Stomach (tissue), 8 donors: ENCODE measurements at regions not wholly inside any gene's neighbourhood (a gene's known extent, or its start where the extent isn't known, plus 50 kb on each side); places are given as distances from the start of the nearest gene placed in this dataset.
A peak's percentile ranks its signal among the peaks of the same experiment; 100 is the strongest.

Source experiments
- DNase-seq, 2 donors: peaks; one replicate each; pipeline versions ENCODE4 v3.0.0 to v3.0.0-alpha.2; 2013 to 2019
- H3K27ac ChIP-seq, 5 donors: fragments of 200-600 bp in 4 of 5; sonication (generic) in 4 of 5; one replicate each; pipeline ENCODE4 v1.5.1; 2013 to 2019; ENCODE audit warnings: mild to moderate bottlenecking in 1 of 5, moderate library complexity in 1 of 5
- H3K27me3 ChIP-seq, 3 donors: fragments of 200-600 bp; sonication (generic); one replicate each; pipeline ENCODE4 v1.5.1; 2017 to 2019; ENCODE audit warnings: mixed run types in 1 of 3
- H3K36me3 ChIP-seq, 4 donors: fragments of 200-600 bp; sonication (generic); 1 replicate in 3 of 4; 2 replicates in 1 of 4; pipeline ENCODE4 v1.5.1; 2016 to 2019
- H3K4me1 ChIP-seq, 4 donors: fragments of 200-600 bp; sonication (generic); one replicate each; pipeline ENCODE4 v1.5.1; 2016 to 2019
- H3K4me3 ChIP-seq, 4 donors: fragments of 200-600 bp; sonication (generic) in 3 of 4; one replicate each; pipeline ENCODE4 v1.5.1; 2016 to 2019; ENCODE audit warnings: mild to moderate bottlenecking in 1 of 4
- H3K9me3 ChIP-seq, 4 donors: fragments of 200-600 bp; sonication (generic); one replicate each; pipeline ENCODE4 v1.5.1; 2016 to 2019
- EP300 ChIP-seq: sonication (generic); formaldehyde crosslinking; IDR thresholded peaks from one replicate; pipeline ENCODE4 v1.6.1; 2017; ENCODE audit warnings: antibody characterized with exemption
- POLR2A ChIP-seq, 4 donors: fragments of 450-650 bp; IDR thresholded peaks; one replicate each; pipeline ENCODE4 v1.6.1; 2016; ENCODE audit warnings: antibody characterized with exemption in 4 of 4, control low read depth in 2 of 4, mild to moderate bottlenecking in 1 of 4, moderate library complexity in 1 of 4
- POLR2AphosphoS5 ChIP-seq, 3 donors: sonication (generic); formaldehyde crosslinking; IDR thresholded peaks; one replicate each; pipeline ENCODE4 v1.6.1; 2016; ENCODE audit warnings: antibody characterized with exemption in 3 of 3
- WGBS, 5 donors: extraction: QIAGEN DNeasy Blood & Tissue Kit in 3 of 5; methylation state at CpG; one replicate each; pipeline versions ENCODE4 v1.1.5 to v1.1.7; 2013 to 2018; 5-methylcytosine and 5-hydroxymethylcytosine counted together
- intact Hi-C: fragments of 100-400 bp; cut with DNase I; formaldehyde crosslinking; loops from one replicate; pipeline ENCODE4 v1.15.1; 2023; ENCODE audit warnings: low total_unique reads
- TF ChIP-seq, protein P1 (sequence below), 7 experiments: fragments of 450-650 bp in 4 of 7; fragments of 200-600 bp in 3 of 7; sonication (generic) in 3 of 7; IDR thresholded peaks; one replicate each; pipeline ENCODE4 v1.5.1; 2016 to 2019; ENCODE audit warnings: antibody characterized with exemption in 7 of 7, control low read depth in 2 of 7, mild to moderate bottlenecking in 1 of 7
- donor health status: healthy with polysubstance abuse.
- donor health status: Bipolar disorder and iron deficiency.
- donor health status: healthy.

DNA sequence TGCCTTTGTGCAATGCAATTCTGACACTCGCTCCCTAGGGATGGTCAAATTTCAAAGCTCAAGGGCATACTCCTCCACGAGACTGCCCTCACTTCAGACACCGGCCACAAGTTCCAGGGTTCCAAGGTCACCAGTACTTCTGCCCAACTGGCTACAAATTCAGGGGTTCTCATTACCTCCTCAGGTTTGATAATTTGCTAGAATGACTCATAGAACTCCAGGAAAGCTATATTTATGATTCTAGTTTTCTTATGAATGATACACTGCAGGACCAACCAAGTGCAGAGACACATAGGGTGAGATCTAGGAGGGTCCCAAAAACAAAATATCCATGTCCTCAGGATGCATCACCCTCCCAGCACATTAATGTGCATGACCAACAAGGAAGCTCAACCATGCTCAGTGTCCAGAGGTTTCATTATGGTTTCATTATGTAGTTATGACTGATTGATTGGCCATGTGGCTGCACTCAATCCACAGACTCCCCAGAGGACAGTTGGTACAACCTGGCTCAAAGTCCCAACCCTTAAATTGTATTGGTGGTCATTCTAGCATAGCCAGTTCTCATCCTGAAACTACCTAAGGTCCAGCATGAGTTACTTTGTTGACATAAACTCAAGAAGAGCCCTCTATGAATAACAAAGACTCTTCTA lies 170.4 kb upstream of the LRRN1 start:
- Histone ChIP-seq H3K27ac (no peak overlapping the region), H3K27me3 (no peaks in the 10 kb centered on the region), H3K4me3 (no peak overlapping the region), H3K36me3 (no peaks in the 10 kb centered on the region), H3K4me1 (no peaks in the 10 kb centered on the region), H3K9me3 (no peaks in the 10 kb centered on the region)
- DNase-seq: no peak
- WGBS, 5 donors: 80 to 92% (median 85%) methylated on average over 3 of the region's 3 CpGs
- intact Hi-C loops: no loop called here
- TF ChIP-seq POLR2A (IDR thresholded peaks at IDR 0.05) (no peak), POLR2AphosphoS5 (IDR thresholded peaks at IDR 0.05) (no peak), EP300 (no peak)
- TF ChIP-seq, protein P1, sequence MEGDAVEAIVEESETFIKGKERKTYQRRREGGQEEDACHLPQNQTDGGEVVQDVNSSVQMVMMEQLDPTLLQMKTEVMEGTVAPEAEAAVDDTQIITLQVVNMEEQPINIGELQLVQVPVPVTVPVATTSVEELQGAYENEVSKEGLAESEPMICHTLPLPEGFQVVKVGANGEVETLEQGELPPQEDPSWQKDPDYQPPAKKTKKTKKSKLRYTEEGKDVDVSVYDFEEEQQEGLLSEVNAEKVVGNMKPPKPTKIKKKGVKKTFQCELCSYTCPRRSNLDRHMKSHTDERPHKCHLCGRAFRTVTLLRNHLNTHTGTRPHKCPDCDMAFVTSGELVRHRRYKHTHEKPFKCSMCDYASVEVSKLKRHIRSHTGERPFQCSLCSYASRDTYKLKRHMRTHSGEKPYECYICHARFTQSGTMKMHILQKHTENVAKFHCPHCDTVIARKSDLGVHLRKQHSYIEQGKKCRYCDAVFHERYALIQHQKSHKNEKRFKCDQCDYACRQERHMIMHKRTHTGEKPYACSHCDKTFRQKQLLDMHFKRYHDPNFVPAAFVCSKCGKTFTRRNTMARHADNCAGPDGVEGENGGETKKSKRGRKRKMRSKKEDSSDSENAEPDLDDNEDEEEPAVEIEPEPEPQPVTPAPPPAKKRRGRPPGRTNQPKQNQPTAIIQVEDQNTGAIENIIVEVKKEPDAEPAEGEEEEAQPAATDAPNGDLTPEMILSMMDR (IDR thresholded peaks at IDR 0.05): no peak

DNA sequence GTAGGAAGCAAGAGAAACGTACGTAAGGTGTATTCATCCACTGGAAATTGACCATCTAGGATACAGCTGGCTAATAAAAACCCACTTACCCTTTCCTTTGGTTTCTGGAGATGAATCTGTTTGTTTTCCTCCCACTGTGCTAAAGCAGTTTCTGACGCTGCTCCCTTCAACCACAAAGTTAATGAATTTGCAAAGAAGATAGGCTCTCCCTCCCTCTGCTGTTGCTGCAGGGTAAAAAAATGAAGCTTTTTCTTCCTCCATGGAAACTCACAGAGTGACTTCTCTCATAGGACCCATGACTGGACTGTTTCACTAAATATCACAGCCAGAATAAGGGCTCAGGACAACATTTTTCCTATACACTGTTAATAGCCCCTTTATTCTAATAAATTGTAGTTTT lies 172.1 kb upstream of the LRRN1 start:
- intact Hi-C loops: no loop called here
- H3K4me1 ChIP-seq: no peaks in the 10 kb centered on the region
- peak in 1 of 2 donors; percentile 11 for DNase-seq
- 54 to 74% (median 63%) methylated on average over 3 of the region's 3 CpGs for WGBS, 5 donors
- H3K27me3 ChIP-seq: no peaks in the 10 kb centered on the region
- H3K9me3 ChIP-seq: peaks cover 0 to 5% (median 2%) of the 10 kb centered on the region in 4 donors
- H3K36me3 ChIP-seq: no peaks in the 10 kb centered on the region
- no peak for TF ChIP-seq EP300
- TF ChIP-seq, protein P1 (IDR thresholded peaks at IDR 0.05): no peak
- TF ChIP-seq POLR2AphosphoS5 (IDR thresholded peaks at IDR 0.05): no peak
- no peak for TF ChIP-seq POLR2A (IDR thresholded peaks at IDR 0.05)
- no peak overlapping the region for H3K4me3 ChIP-seq
- H3K27ac ChIP-seq: no peak overlapping the region

DNA sequence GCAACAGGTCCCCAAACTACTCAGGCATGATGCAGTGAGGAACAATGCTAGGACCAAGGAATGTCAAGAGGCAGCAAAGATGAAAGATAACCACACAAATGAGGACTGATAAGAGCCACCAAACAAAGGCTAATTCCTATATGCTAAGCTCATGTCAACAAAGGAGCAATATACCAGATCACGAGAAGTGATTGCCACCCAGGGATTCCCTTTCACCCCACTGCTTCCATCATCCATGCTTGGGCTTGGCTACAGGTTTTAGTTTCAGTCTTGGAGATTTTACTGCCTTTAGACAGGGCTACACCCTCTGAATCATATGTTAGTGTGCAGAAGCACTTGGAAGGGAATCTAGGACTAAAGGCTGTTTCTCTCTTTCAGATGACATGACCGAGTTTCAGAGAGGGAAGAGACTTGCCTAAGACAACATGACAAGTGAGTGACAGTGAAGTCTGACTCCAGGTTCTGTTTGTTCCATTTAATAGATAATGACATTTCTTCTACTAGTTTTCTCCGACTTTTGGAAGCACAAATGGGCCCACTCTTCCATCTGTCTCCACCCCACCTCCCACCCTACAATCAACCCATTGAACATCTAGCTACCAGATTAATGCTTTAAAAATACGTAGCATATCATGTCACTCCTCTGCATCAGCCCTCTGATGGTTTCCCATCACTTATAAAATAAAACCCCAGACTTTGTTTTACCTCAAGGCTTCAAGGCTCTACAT lies 173.5 kb upstream of the LRRN1 start:
- Histone ChIP-seq H3K27me3 (no peaks in the 10 kb centered on the region), H3K4me3 (no peak overlapping the region), H3K4me1 (no peaks in the 10 kb centered on the region), H3K9me3 (peaks cover 0 to 5% (median 2%) of the 10 kb centered on the region in 4 donors), H3K27ac (no peak overlapping the region), H3K36me3 (no peaks in the 10 kb centered on the region)
- WGBS, 5 donors: 52 to 64% (median 56%) methylated on average over 4 of the region's 4 CpGs
- intact Hi-C loops: no loop called here
- DNase-seq: peak in 1 of 2 donors; percentile 26
- TF ChIP-seq POLR2A (IDR thresholded peaks at IDR 0.05) (no peak), POLR2AphosphoS5 (IDR thresholded peaks at IDR 0.05) (no peak), EP300 (no peak)
- TF ChIP-seq, protein P1 (IDR thresholded peaks at IDR 0.05): no peak

DNA sequence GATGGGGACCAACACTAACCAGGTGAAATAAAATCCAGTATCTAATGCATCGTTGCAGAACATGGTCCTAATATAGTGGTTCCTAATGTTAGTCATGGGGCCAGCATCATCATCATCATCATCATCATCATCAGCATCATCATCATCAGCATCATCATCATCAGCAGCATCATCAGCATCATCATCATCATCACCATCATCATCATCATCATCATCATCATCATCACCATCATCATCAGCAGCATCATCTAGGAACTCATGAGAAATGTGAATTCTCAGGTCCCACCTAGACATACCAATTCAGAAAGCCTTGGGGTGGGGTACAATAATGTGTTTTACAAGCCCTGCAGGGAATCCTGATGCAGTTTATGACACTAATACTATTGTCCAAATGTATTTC lies 179.4 kb upstream of the LRRN1 start:
- no peaks in the 10 kb centered on the region for H3K36me3 ChIP-seq
- intact Hi-C loops: no loop called here
- no peak overlapping the region for H3K27ac ChIP-seq
- 85 to 96% (median 92%) methylated on average over 1 of the region's 1 CpG for WGBS, 5 donors
- no peak for DNase-seq
- H3K27me3 ChIP-seq: no peaks in the 10 kb centered on the region
- no peaks in the 10 kb centered on the region for H3K4me1 ChIP-seq
- no peak overlapping the region for H3K4me3 ChIP-seq
- TF ChIP-seq POLR2A (IDR thresholded peaks at IDR 0.05) (no peak), POLR2AphosphoS5 (IDR thresholded peaks at IDR 0.05) (no peak), EP300 (no peak)
- TF ChIP-seq, protein P1 (IDR thresholded peaks at IDR 0.05): no peak
- H3K9me3 ChIP-seq: peaks cover 0 to 5% (median 2%) of the 10 kb centered on the region in 4 donors
